HL-60 (cell line): ENCODE measurements at regions not wholly inside any gene's neighbourhood (a gene's known extent, or its start where the extent isn't known, plus 50 kb on each side); places are given as distances from the start of the nearest gene placed in this dataset.

Source experiments
- CTCF ChIP-seq: IDR thresholded peaks from one replicate; pipeline ENCODE4 v1.5.1; 2011; ENCODE audit warnings: low read length, control low read depth, inconsistent platforms; ENCODE audit not compliant: insufficient read depth
- POLR2AphosphoS5 ChIP-seq: IDR thresholded peaks from 2 replicates; pipeline ENCODE4 v1.6.1; 2012; ENCODE audit warnings: low read depth
- SPI1 ChIP-seq: IDR thresholded peaks from 2 replicates; pipeline ENCODE4 v1.6.1; 2012; ENCODE audit warnings: low read depth, mild to moderate bottlenecking, borderline replicate concordance

GRCh38 chr2:11904941-11905340 lies 158.5 kb downstream of the LPIN1 start:
- TF ChIP-seq SPI1 (no peak), CTCF (no peak), POLR2AphosphoS5 (no peak)
